OCI-LY3 (cell line): ENCODE measurements at regions not wholly inside any gene's neighbourhood (a gene's known extent, or its start where the extent isn't known, plus 50 kb on each side); places are given as distances from the start of the nearest gene placed in this dataset.
A peak's percentile ranks its signal among the peaks of the same experiment; 100 is the strongest.

Source experiments
- EZH2phosphoT487 ChIP-seq: fragments of 200-600 bp; shearing (Covaris generic); IDR thresholded peaks from 2 replicates; pipeline ENCODE4 v1.6.1; 2018; ENCODE audit warnings: antibody characterized with exemption, mixed run types, low read depth
- TF ChIP-seq, protein P1 (sequence below): fragments of 200-600, 300-600 bp; sonication (generic); IDR thresholded peaks from 2 replicates; pipeline ENCODE4 v1.5.1; 2014; ENCODE audit warnings: antibody characterized with exemption, low read length, low read depth

DNA sequence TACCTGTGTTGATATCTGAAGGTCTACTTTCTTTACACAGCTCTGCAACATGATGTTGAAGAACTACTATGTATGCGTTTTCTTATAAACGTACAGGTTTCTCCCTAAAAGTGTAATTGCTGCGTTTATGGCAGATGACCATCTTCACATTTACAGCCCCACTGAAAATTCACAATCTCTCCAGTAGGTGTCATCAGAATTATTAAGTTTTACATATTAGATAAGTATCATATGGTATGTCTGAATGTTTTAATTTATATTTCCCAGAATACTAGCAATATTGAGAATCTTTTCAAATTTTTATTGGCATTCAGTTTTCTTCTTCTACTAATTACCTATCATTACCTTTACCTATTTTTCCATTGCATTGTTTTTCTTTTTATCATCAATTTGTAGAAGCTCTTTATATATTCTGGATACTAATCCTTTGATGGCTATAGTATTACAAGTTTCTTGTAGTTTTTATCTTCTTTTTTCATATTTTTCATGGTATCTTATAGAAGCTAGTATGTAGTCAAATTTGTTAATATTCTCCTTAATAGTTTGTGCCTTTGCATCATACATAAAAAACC is 123.5 kb downstream of the CAPZA3 start:
- TF ChIP-seq, protein P1, sequence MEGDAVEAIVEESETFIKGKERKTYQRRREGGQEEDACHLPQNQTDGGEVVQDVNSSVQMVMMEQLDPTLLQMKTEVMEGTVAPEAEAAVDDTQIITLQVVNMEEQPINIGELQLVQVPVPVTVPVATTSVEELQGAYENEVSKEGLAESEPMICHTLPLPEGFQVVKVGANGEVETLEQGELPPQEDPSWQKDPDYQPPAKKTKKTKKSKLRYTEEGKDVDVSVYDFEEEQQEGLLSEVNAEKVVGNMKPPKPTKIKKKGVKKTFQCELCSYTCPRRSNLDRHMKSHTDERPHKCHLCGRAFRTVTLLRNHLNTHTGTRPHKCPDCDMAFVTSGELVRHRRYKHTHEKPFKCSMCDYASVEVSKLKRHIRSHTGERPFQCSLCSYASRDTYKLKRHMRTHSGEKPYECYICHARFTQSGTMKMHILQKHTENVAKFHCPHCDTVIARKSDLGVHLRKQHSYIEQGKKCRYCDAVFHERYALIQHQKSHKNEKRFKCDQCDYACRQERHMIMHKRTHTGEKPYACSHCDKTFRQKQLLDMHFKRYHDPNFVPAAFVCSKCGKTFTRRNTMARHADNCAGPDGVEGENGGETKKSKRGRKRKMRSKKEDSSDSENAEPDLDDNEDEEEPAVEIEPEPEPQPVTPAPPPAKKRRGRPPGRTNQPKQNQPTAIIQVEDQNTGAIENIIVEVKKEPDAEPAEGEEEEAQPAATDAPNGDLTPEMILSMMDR = peak; percentile 65
- TF ChIP-seq EZH2phosphoT487 = no peak
